Activated CD8-positive, alpha-beta memory T cell treated with anti-CD3 and anti-CD28 coated beads, Interleukin-2, amount 50 U/mL, for 1 hour (primary cell): ENCODE measurements at regions not wholly inside any gene's neighbourhood (a gene's known extent, or its start where the extent isn't known, plus 50 kb on each side); places are given as distances from the start of the nearest gene placed in this dataset.
"Not testable (repeated sequence)": the region's sequence is repeated elsewhere in the genome, so short reads cannot be mapped to it uniquely, and the experiment has no call there.

Experiments
- DNase-seq: peaks from one replicate; pipeline ENCODE4 v3.0.0-alpha.2; 2020; ENCODE audit errors: extremely low read depth

GRCh38 chr1:200317236-200317635 lies 92.6 kb downstream of the ZNF281 start:
- DNase-seq = no peak

- no peak for DNase-seq
Measured at GRCh38 chr1:200316148-200316803, 93.6 kb downstream of the ZNF281 start.

GRCh38 chr1:200314085-200314750 lies 95.6 kb downstream of the ZNF281 start:
- no peak for DNase-seq

- DNase-seq = no peak
Measured at GRCh38 chr1:200311256-200311655, 98.6 kb downstream of the ZNF281 start.

GRCh38 chr1:200310824-200311223 lies 99.0 kb downstream of the ZNF281 start:
- no peak for DNase-seq

GRCh38 chr1:200307755-200308066 lies 102.1 kb downstream of the ZNF281 start:
- DNase-seq = no peak

- DNase-seq = no peak
Measured at GRCh38 chr1:200306944-200307754, 102.7 kb downstream of the ZNF281 start.

- DNase-seq = no peak
Measured at GRCh38 chr1:200305806-200306205, 104.0 kb downstream of the ZNF281 start.

GRCh38 chr1:200304171-200304570 lies 105.7 kb downstream of the ZNF281 start:
- DNase-seq = no peak

GRCh38 chr1:200302921-200303290 lies 106.9 kb downstream of the ZNF281 start:
- no peak for DNase-seq

GRCh38 chr1:200302192-200302920 lies 107.5 kb downstream of the ZNF281 start:
- DNase-seq = peak; percentile 25

- no peak for DNase-seq
Measured at GRCh38 chr1:200301152-200301551, 108.7 kb downstream of the ZNF281 start.

GRCh38 chr1:200299571-200299970 lies 110.3 kb downstream of the ZNF281 start:
- no peak for DNase-seq

- DNase-seq = no peak
Measured at GRCh38 chr1:200298242-200298641, 111.6 kb downstream of the ZNF281 start.

GRCh38 chr1:200296091-200296661 lies 113.7 kb downstream of the ZNF281 start:
- no peak for DNase-seq

GRCh38 chr1:200294241-200294640 lies 115.6 kb downstream of the ZNF281 start:
- no peak for DNase-seq

GRCh38 chr1:200292699-200293098 lies 117.1 kb downstream of the ZNF281 start:
- no peak for DNase-seq

GRCh38 chr1:200291106-200291505 lies 118.7 kb downstream of the ZNF281 start:
- DNase-seq = no peak

GRCh38 chr1:200290010-200290685 lies 119.7 kb downstream of the ZNF281 start:
- DNase-seq = no peak

GRCh38 chr1:200288226-200288625 lies 121.6 kb downstream of the ZNF281 start:
- no peak for DNase-seq

GRCh38 chr1:200284236-200284635 lies 125.6 kb downstream of the ZNF281 start:
- not testable (repeated sequence) for DNase-seq
